Liver (tissue), 3 donors: ENCODE measurements at regions not wholly inside any gene's neighbourhood (a gene's known extent, or its start where the extent isn't known, plus 50 kb on each side); places are given as distances from the start of the nearest gene placed in this dataset.

Experiments used
- CTCF ChIP-seq: fragments of 150-350 bp; IDR thresholded peaks from 2 replicates; pipeline ENCODE4 v1.5.1; 2017; ENCODE audit warnings: improper control_type of control experiment, low read depth, low read length; ENCODE audit not compliant: missing input control
- EGR1 ChIP-seq, 2 donors: IDR thresholded peaks; 2 replicates each; pipeline ENCODE4 v1.6.1; 2016 to 2018; ENCODE audit warnings: antibody characterized with exemption in 2 of 2, low read depth in 2 of 2
- FOXA2 ChIP-seq: IDR thresholded peaks from 2 replicates; pipeline ENCODE4 v1.6.1; 2016; ENCODE audit warnings: antibody characterized with exemption
- JUND ChIP-seq, 2 donors: IDR thresholded peaks; 2 replicates each; pipeline ENCODE4 v1.6.1; 2016; ENCODE audit warnings: antibody characterized with exemption in 2 of 2
- MAX ChIP-seq: IDR thresholded peaks from 2 replicates; pipeline ENCODE4 v1.6.1; 2016; ENCODE audit warnings: antibody characterized with exemption
- NR2F2 ChIP-seq: IDR thresholded peaks from 2 replicates; pipeline ENCODE4 v1.6.1; 2016; ENCODE audit warnings: antibody characterized with exemption
- RAD21 ChIP-seq, 2 donors: IDR thresholded peaks; 2 replicates each; pipeline ENCODE4 v1.6.1; 2016; ENCODE audit warnings: antibody characterized with exemption in 2 of 2, mild to moderate bottlenecking in 2 of 2
- SP1 ChIP-seq: IDR thresholded peaks from 2 replicates; pipeline ENCODE4 v1.6.1; 2018; ENCODE audit warnings: antibody characterized with exemption, mild to moderate bottlenecking
- TAF1 ChIP-seq: conservative IDR thresholded peaks from 2 replicates; pipeline ENCODE4 v1.6.1; 2016; ENCODE audit warnings: antibody characterized with exemption, mild to moderate bottlenecking
- YY1 ChIP-seq: IDR thresholded peaks from 2 replicates; pipeline ENCODE4 v1.6.1; 2016; ENCODE audit warnings: antibody characterized with exemption, mild to moderate bottlenecking
- TF ChIP-seq, protein P1 (sequence below): IDR thresholded peaks from 2 replicates; pipeline ENCODE4 v1.6.1; 2016; ENCODE audit warnings: antibody characterized with exemption
- TF ChIP-seq, protein P2 (sequence below): IDR thresholded peaks from 2 replicates; pipeline ENCODE4 v1.6.1; 2016; ENCODE audit warnings: antibody characterized with exemption, mild to moderate bottlenecking
- donor health status: healthy.
- donor health status: healthy.

DNA sequence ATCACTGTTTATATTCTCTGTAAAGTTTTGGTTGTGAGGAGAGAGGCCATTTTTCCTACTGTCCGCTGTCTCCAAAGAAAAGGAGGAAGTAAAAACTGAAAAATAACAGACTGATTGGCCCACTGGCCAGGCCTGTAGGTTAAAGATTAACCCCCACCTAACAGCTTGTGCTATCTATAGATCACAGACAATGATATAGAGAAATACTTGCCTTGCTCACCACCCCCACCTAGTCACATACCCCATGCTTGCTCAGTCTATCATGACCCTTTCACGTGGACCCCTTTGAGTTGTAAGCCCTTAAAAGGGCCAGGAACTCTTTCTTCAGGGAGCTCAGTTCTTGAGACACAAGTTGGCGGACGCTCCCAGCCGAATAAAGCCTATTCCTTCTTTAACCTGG lies 357.4 kb downstream of the PRDM9 start:
- no peak for TF ChIP-seq CTCF
- TF ChIP-seq MAX: no peak
- no peak for TF ChIP-seq SP1
- no peak for TF ChIP-seq FOXA2
- no peak for TF ChIP-seq NR2F2
- TF ChIP-seq, protein P1, sequence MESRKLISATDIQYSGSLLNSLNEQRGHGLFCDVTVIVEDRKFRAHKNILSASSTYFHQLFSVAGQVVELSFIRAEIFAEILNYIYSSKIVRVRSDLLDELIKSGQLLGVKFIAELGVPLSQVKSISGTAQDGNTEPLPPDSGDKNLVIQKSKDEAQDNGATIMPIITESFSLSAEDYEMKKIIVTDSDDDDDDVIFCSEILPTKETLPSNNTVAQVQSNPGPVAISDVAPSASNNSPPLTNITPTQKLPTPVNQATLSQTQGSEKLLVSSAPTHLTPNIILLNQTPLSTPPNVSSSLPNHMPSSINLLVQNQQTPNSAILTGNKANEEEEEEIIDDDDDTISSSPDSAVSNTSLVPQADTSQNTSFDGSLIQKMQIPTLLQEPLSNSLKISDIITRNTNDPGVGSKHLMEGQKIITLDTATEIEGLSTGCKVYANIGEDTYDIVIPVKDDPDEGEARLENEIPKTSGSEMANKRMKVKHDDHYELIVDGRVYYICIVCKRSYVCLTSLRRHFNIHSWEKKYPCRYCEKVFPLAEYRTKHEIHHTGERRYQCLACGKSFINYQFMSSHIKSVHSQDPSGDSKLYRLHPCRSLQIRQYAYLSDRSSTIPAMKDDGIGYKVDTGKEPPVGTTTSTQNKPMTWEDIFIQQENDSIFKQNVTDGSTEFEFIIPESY: no peak
- no peak for TF ChIP-seq JUND (IDR thresholded peaks at IDR 0.05)
- TF ChIP-seq RAD21 (IDR thresholded peaks at IDR 0.05): no peak
- TF ChIP-seq EGR1 (IDR thresholded peaks at IDR 0.05; ENCODE audit: low read depth in 2 of 2): no peak
- TF ChIP-seq, protein P2, sequence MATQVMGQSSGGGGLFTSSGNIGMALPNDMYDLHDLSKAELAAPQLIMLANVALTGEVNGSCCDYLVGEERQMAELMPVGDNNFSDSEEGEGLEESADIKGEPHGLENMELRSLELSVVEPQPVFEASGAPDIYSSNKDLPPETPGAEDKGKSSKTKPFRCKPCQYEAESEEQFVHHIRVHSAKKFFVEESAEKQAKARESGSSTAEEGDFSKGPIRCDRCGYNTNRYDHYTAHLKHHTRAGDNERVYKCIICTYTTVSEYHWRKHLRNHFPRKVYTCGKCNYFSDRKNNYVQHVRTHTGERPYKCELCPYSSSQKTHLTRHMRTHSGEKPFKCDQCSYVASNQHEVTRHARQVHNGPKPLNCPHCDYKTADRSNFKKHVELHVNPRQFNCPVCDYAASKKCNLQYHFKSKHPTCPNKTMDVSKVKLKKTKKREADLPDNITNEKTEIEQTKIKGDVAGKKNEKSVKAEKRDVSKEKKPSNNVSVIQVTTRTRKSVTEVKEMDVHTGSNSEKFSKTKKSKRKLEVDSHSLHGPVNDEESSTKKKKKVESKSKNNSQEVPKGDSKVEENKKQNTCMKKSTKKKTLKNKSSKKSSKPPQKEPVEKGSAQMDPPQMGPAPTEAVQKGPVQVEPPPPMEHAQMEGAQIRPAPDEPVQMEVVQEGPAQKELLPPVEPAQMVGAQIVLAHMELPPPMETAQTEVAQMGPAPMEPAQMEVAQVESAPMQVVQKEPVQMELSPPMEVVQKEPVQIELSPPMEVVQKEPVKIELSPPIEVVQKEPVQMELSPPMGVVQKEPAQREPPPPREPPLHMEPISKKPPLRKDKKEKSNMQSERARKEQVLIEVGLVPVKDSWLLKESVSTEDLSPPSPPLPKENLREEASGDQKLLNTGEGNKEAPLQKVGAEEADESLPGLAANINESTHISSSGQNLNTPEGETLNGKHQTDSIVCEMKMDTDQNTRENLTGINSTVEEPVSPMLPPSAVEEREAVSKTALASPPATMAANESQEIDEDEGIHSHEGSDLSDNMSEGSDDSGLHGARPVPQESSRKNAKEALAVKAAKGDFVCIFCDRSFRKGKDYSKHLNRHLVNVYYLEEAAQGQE: no peak
- no peak for TF ChIP-seq TAF1
- TF ChIP-seq YY1: no peak
